Spleen (tissue), 7 donors: ENCODE measurements at regions not wholly inside any gene's neighbourhood (a gene's known extent, or its start where the extent isn't known, plus 50 kb on each side); places are given as distances from the start of the nearest gene placed in this dataset.

Source experiments
- POLR2A ChIP-seq, 3 donors: fragments of 450-650 bp; IDR thresholded peaks; one replicate each; pipeline ENCODE4 v1.5.1; 2017; ENCODE audit warnings: antibody characterized with exemption in 3 of 3, mild to moderate bottlenecking in 1 of 3
- TF ChIP-seq, protein P1 (sequence below), 11 experiments: fragments of 200-600 bp in 7 of 11; fragments of 450-650 bp in 4 of 11; sonication (generic) in 4 of 11; IDR thresholded peaks in 8 of 11; conservative IDR thresholded peaks in 3 of 11; 1 replicate in 7 of 11; 2 replicates in 4 of 11; pipeline versions ENCODE4 v1.4.0 to v1.8.0; 2016 to 2021; ENCODE audit warnings: antibody characterized with exemption in 11 of 11, inconsistent platforms in 4 of 11, mild to moderate bottlenecking in 1 of 11
- donor health status: DM: no; HTN: no; CAD: no; lungs with moderate emphysema.
- donor health status: DM: no; HTN: no; CAD: no.
- donor health status: DM: no; HTN: no; CAD: no.

DNA sequence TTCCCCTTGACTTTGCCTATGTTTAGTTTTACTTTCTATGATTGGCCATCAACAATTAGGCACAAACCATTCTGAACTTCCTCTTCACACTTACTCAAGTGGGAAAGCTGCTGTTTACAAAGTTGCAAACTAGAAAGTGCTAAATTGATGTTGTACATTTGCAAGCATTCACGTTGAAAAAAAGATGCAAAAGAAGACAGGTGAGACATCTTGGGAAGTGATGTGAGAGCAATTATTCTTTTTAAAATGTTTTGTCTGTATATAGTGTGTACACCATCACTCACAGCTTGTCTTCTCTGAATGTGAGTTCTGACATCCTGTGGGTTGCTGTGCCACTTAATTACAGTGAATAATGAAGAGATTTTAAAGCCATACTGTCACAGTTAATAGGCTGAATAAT, 874.1 kb upstream of the LRATD1 start:
- TF ChIP-seq, protein P1, sequence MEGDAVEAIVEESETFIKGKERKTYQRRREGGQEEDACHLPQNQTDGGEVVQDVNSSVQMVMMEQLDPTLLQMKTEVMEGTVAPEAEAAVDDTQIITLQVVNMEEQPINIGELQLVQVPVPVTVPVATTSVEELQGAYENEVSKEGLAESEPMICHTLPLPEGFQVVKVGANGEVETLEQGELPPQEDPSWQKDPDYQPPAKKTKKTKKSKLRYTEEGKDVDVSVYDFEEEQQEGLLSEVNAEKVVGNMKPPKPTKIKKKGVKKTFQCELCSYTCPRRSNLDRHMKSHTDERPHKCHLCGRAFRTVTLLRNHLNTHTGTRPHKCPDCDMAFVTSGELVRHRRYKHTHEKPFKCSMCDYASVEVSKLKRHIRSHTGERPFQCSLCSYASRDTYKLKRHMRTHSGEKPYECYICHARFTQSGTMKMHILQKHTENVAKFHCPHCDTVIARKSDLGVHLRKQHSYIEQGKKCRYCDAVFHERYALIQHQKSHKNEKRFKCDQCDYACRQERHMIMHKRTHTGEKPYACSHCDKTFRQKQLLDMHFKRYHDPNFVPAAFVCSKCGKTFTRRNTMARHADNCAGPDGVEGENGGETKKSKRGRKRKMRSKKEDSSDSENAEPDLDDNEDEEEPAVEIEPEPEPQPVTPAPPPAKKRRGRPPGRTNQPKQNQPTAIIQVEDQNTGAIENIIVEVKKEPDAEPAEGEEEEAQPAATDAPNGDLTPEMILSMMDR (IDR thresholded peaks at IDR 0.05 in 8 of 11, conservative IDR thresholded peaks at IDR 0.05 in 3 of 11) = no peak
- no peak for TF ChIP-seq POLR2A (IDR thresholded peaks at IDR 0.05)
